Mesothelial cell of epicardium (in vitro differentiated cells): ENCODE measurements at regions not wholly inside any gene's neighbourhood (a gene's known extent, or its start where the extent isn't known, plus 50 kb on each side); places are given as distances from the start of the nearest gene placed in this dataset.

Experiments
- DNase-seq, 2 experiments: peaks; one replicate each; pipeline ENCODE4 v3.0.0; 2021; ENCODE audit warnings: low spot score in 2 of 2; ENCODE audit not compliant: unreplicated experiment in 2 of 2
- H3K27ac Mint-ChIP-seq: 2 replicates; pipeline ENCODE4 v1.8.0; 2021; ENCODE audit warnings: mixed read lengths
- H3K27me3 Mint-ChIP-seq: 2 replicates; pipeline ENCODE4 v1.8.0; 2021; ENCODE audit warnings: low read depth, mixed read lengths
- H3K36me3 Mint-ChIP-seq: 2 replicates; pipeline ENCODE4 v1.8.0; 2021; ENCODE audit warnings: mixed read lengths
- H3K4me1 Mint-ChIP-seq: 2 replicates; pipeline ENCODE4 v1.8.0; 2021; ENCODE audit warnings: mixed read lengths
- H3K4me3 Mint-ChIP-seq: 2 replicates; pipeline ENCODE4 v1.8.0; 2021; ENCODE audit warnings: mild to moderate bottlenecking, moderate library complexity, mixed read lengths
- H3K9me3 Mint-ChIP-seq: 2 replicates; pipeline ENCODE4 v1.8.0; 2021; ENCODE audit warnings: mixed read lengths
- CTCF ChIP-seq: fragments of 200-600 bp; sonication (generic); IDR thresholded peaks from one replicate; pipeline ENCODE4 v1.5.0; 2021; ENCODE audit warnings: antibody characterized with exemption; ENCODE audit not compliant: unreplicated experiment

GRCh38 chr7:80060218-80060806 is 74.3 kb upstream of the GNAI1 start:
- DNase-seq = no peak
- H3K9me3 Mint-ChIP-seq = peaks cover 9% of the 10 kb centered on the region
- TF ChIP-seq CTCF = peak; percentile 92
- H3K27me3 Mint-ChIP-seq = no peaks in the 10 kb centered on the region
- H3K4me1 Mint-ChIP-seq = peaks cover 12% of the 10 kb centered on the region
- H3K4me3 Mint-ChIP-seq = no peak overlapping the region
- no peak overlapping the region for H3K27ac Mint-ChIP-seq
- H3K36me3 Mint-ChIP-seq = peaks cover 7% of the 10 kb centered on the region

DNA sequence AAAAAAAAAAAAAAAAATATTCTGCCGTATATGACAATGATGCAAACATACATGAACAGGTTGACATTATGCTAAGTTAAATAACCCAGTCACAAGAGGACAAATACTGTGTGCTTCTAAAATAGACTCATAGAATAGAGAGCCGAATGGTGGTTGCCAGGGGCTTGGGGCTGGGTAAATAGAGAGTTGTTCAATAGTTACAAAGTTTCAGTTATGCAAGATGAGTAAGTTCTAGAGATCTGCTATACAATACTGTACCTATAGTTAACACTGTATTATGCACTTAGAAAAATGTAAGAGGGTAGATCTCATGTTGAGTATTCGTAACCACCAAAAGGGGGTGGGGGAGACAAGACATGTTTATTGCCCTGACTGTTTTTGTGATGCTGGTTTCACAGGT is 77.1 kb upstream of the GNAI1 start:
- Mint-ChIP-seq H3K4me3 (no peak overlapping the region), H3K27ac (no peak overlapping the region), H3K4me1 (no peaks in the 10 kb centered on the region), H3K9me3 (peaks cover 9% of the 10 kb centered on the region), H3K36me3 (peaks cover 6% of the 10 kb centered on the region), H3K27me3 (no peaks in the 10 kb centered on the region)
- no peak for TF ChIP-seq CTCF
- DNase-seq = no peak

DNA sequence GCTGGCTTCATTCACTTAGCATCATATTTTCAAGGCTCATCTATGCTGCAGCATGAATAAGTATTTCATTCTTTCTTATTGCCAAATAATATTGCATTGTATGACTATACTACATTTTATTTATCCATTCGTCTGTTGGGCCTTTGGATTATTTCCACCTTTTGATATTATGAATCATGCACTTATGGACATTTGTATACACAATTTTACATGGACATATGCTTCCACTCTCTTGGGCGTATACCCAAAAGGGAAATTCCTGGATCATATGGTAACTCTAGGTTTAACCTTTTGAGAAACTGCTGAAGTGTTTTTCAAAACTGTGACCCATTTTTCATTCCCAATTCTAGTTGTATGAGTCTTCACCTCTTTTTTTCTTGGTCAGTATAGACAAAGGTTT is 80.3 kb upstream of the GNAI1 start:
- H3K4me3 Mint-ChIP-seq = no peak overlapping the region
- no peak for DNase-seq
- H3K9me3 Mint-ChIP-seq = no peaks in the 10 kb centered on the region
- H3K27ac Mint-ChIP-seq = no peak overlapping the region
- TF ChIP-seq CTCF = no peak
- H3K4me1 Mint-ChIP-seq = no peaks in the 10 kb centered on the region
- H3K27me3 Mint-ChIP-seq = peaks cover under 1% of the 10 kb centered on the region
- H3K36me3 Mint-ChIP-seq = no peaks in the 10 kb centered on the region

DNA sequence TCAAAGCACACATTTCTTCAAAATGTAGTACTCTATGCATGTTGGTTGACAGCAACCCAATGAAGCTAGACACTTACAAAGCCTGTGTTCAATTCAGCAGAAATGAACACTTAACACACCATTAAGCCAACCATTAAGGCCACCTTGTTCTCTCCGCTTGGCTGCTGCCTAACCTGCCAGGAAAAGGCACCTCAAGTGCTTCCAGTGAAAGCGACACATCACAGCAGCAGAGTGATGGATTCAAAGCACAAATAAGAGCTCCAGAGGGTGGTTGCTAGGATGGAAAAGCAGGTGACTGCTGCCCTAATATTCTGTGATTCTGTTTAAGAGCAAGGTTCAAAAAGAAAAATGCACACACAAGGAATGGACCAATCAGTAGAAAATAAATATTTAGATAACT is 81.5 kb upstream of the GNAI1 start:
- H3K27me3 Mint-ChIP-seq = peaks cover 3% of the 10 kb centered on the region
- no peaks in the 10 kb centered on the region for H3K36me3 Mint-ChIP-seq
- DNase-seq = no peak
- H3K27ac Mint-ChIP-seq = no peak overlapping the region
- no peak overlapping the region for H3K4me3 Mint-ChIP-seq
- no peaks in the 10 kb centered on the region for H3K4me1 Mint-ChIP-seq
- no peak for TF ChIP-seq CTCF
- no peaks in the 10 kb centered on the region for H3K9me3 Mint-ChIP-seq

DNA sequence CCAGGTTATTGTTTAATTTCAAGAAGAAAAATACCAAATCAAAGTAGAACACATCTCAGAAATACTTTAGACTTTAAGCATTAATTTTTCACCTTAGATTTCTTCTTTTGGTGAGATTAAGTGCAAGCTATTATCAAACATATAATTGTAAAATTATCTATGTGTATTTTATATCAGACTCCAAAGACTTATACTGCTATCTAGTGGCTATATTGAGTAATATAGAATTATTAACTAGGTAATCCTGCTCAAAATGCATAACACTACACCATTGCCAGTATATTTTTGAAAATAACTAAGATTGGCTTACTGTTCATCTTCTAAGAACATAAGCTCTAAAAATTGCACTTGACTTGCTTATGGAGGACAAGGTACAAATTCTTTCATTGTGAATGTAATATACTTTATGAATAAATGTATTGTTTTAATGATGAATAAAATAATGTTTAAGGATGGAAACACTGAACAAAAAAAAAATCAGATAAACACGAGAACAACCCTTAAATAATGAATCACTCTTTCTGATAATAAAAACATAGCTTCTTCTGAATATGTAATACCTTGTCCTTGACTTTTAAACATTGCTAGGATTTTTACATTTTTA is 86.7 kb upstream of the GNAI1 start:
- no peak for DNase-seq
- H3K9me3 Mint-ChIP-seq = peaks cover 17% of the 10 kb centered on the region
- H3K27me3 Mint-ChIP-seq = peaks cover 3% of the 10 kb centered on the region
- H3K36me3 Mint-ChIP-seq = peaks cover 6% of the 10 kb centered on the region
- TF ChIP-seq CTCF = peak; percentile 41
- no peak overlapping the region for H3K27ac Mint-ChIP-seq
- H3K4me1 Mint-ChIP-seq = no peaks in the 10 kb centered on the region
- no peak overlapping the region for H3K4me3 Mint-ChIP-seq
